SK-N-SH (cell line): ENCODE measurements at regions not wholly inside any gene's neighbourhood (a gene's known extent, or its start where the extent isn't known, plus 50 kb on each side); places are given as distances from the start of the nearest gene placed in this dataset.
A peak's percentile ranks its signal among the peaks of the same experiment; 100 is the strongest.

Source experiments
- CTCF ChIA-PET: fragments of 300-600, 350-600 bp; formaldehyde crosslinking; extraction: SDS; loops from one replicate; lab custom pipeline; 2021; lab: Yijun Ruan, JAX
- POLR2A ChIA-PET: fragments of 350-600 bp; sonication (Branson Sonifier 250); formaldehyde crosslinking; extraction: SDS; loops from one replicate; lab custom pipeline; 2020; ENCODE audit warnings: antibody characterized with exemption, inconsistent platforms; lab: Yijun Ruan, JAX
- DNase-seq: peaks from one replicate; pipeline ENCODE4 v3.0.0; 2012
- H2AFZ ChIP-seq: fragments of 200-600 bp; sonication (generic); 2 replicates; pipeline ENCODE4 v1.8.1; 2016; ENCODE audit warnings: antibody characterized with exemption, mild to moderate bottlenecking, low read depth
- H3F3A ChIP-seq: fragments of 200-600 bp; sonication (generic); replicated peaks from 2 replicates; pipeline ENCODE3; 2016; ENCODE audit warnings: antibody characterized with exemption, mild to moderate bottlenecking; ENCODE audit not compliant: insufficient read depth
- H3K27ac ChIP-seq, 2 experiments: fragments of 200-500 bp in 1 of 2; fragments of 200-600 bp in 1 of 2; sonication (Bioruptor generic) in 1 of 2; sonication (generic), shearing (Covaris generic) in 1 of 2; 2 replicates each; pipeline versions ENCODE4 v1.5.1 to v1.6.1; 2014 to 2016; ENCODE audit warnings: low read depth in 2 of 2, inconsistent platforms in 1 of 2, low read length in 1 of 2, mild to moderate bottlenecking in 1 of 2, mixed read lengths in 1 of 2
- H3K27me3 ChIP-seq: fragments of 200-600 bp; sonication (generic), shearing (Covaris generic); 2 replicates; pipeline ENCODE4 v1.6.1; 2016; ENCODE audit warnings: mixed run types; ENCODE audit not compliant: insufficient read depth
- H3K36me3 ChIP-seq, 2 experiments: fragments of 200-500 bp in 1 of 2; fragments of 200-600 bp in 1 of 2; sonication (Bioruptor generic) in 1 of 2; sonication (generic) in 1 of 2; replicated peaks in 1 of 2; 2 replicates each; pipeline versions ENCODE3 to v1.5.1; 2014 to 2016; ENCODE audit warnings: low read length in 1 of 2, mild to moderate bottlenecking in 1 of 2; ENCODE audit not compliant: insufficient read depth in 2 of 2, control insufficient read depth in 1 of 2
- H3K4me1 ChIP-seq, 2 experiments: fragments of 200-500 bp in 1 of 2; fragments of 200-600 bp in 1 of 2; sonication (Bioruptor generic) in 1 of 2; sonication (generic), shearing (Covaris generic) in 1 of 2; 2 replicates each; pipeline versions ENCODE4 v1.5.1 to v1.6.1; 2014 to 2016; ENCODE audit warnings: low read depth in 1 of 2, low read length in 1 of 2, mixed run types in 1 of 2; ENCODE audit not compliant: insufficient read depth in 2 of 2, control insufficient read depth in 1 of 2
- H3K4me2 ChIP-seq: fragments of 200-600 bp; sonication (generic), shearing (Covaris generic); 2 replicates; pipeline ENCODE4 v1.6.1; 2017; ENCODE audit warnings: mixed run types
- H3K4me3 ChIP-seq, 2 experiments: fragments of 200-500 bp in 1 of 2; fragments of 200-600 bp in 1 of 2; sonication (Bioruptor generic) in 1 of 2; sonication (generic), shearing (Covaris generic) in 1 of 2; 2 replicates each; pipeline versions ENCODE4 v1.5.1 to v1.8.1; 2014 to 2016; ENCODE audit warnings: low read depth in 2 of 2, inconsistent platforms in 1 of 2, low read length in 1 of 2, mild to moderate bottlenecking in 1 of 2, mixed read lengths in 1 of 2, moderate library complexity in 1 of 2
- H3K79me2 ChIP-seq: fragments of 200-600 bp; sonication (generic); 2 replicates; pipeline ENCODE4 v1.8.1; 2017; ENCODE audit warnings: mild to moderate bottlenecking; ENCODE audit not compliant: insufficient read depth
- H3K9ac ChIP-seq: fragments of 200-600 bp; sonication (generic); 2 replicates; pipeline ENCODE4 v1.6.1; 2017; ENCODE audit warnings: mixed run types
- H3K9me2 ChIP-seq: fragments of 200-600 bp; sonication (generic); 2 replicates; pipeline ENCODE4 v1.6.1; 2017; ENCODE audit warnings: mixed run types
- H3K9me3 ChIP-seq: fragments of 200-600 bp; sonication (generic); 2 replicates; pipeline ENCODE4 v1.6.1; 2017; ENCODE audit warnings: mixed run types, mild to moderate bottlenecking, moderate library complexity
- H4K20me1 ChIP-seq: fragments of 200-600 bp; sonication (generic); 2 replicates; pipeline ENCODE4 v1.6.1; 2017; ENCODE audit warnings: mild to moderate bottlenecking, mixed run types; ENCODE audit not compliant: insufficient read depth
- EZH2phosphoT487 ChIP-seq: fragments of 200-600 bp; sonication (generic); IDR thresholded peaks from 2 replicates; pipeline ENCODE4 v1.6.1; 2017; ENCODE audit warnings: low read depth, mixed run types, mild to moderate bottlenecking, antibody characterized with exemption, moderate library complexity, borderline replicate concordance
- FOSL2 ChIP-seq: IDR thresholded peaks from 2 replicates; pipeline ENCODE4 v1.4.0; 2012; ENCODE audit warnings: low read depth, mild to moderate bottlenecking, moderate library complexity, borderline replicate concordance
- GATA2 ChIP-seq: sonication (generic); formaldehyde crosslinking; IDR thresholded peaks from 2 replicates; pipeline ENCODE4 v1.5.0; 2020; ENCODE audit warnings: mild to moderate bottlenecking, missing genetic modification reagents
- MEF2A ChIP-seq: IDR thresholded peaks from 2 replicates; pipeline ENCODE4 v1.4.0; 2012; ENCODE audit warnings: low read depth, borderline replicate concordance
- POLR2AphosphoS5 ChIP-seq: IDR thresholded peaks from 2 replicates; pipeline ENCODE4 v1.6.1; 2012; ENCODE audit warnings: low read depth, low read length
- RAD21 ChIP-seq: IDR thresholded peaks from 2 replicates; pipeline ENCODE4 v1.6.1; 2012; ENCODE audit warnings: mild to moderate bottlenecking, low read length
- RXRA ChIP-seq: IDR thresholded peaks from 2 replicates; pipeline ENCODE4 v1.4.0; 2012; ENCODE audit warnings: low read depth, mild to moderate bottlenecking, borderline replicate concordance
- TCF12 ChIP-seq: IDR thresholded peaks from 2 replicates; pipeline ENCODE4 v1.4.0; 2012
- WGBS: methylation state at CpG from one replicate; pipeline ENCODE4 v1.1.6; 2017; ENCODE audit warnings: low lambda C conversion rate; 5-methylcytosine and 5-hydroxymethylcytosine counted together
- TF ChIP-seq, protein P1 (sequence below): fragments of 150-350 bp; IDR thresholded peaks from 2 replicates; pipeline ENCODE4 v1.6.1; 2017; ENCODE audit warnings: antibody characterized with exemption, low read length, low read depth, borderline replicate concordance
- TF ChIP-seq, protein P2 (sequence below): IDR thresholded peaks from 2 replicates; pipeline ENCODE4 v1.4.0; 2012; ENCODE audit warnings: low read depth, borderline replicate concordance
- TF ChIP-seq, protein P3 (sequence below): IDR thresholded peaks from 2 replicates; pipeline ENCODE4 v1.4.0; 2012; ENCODE audit warnings: low read depth, borderline replicate concordance
- TF ChIP-seq, protein P4 (sequence below): IDR thresholded peaks from 2 replicates; pipeline ENCODE4 v1.6.1; 2012; ENCODE audit warnings: mild to moderate bottlenecking, low read depth, low read length, moderate library complexity

GRCh38 chr1:47507144-47507543, 69.3 kb downstream of the FOXD2 start:
- TF ChIP-seq MEF2A, result no peak
- TF ChIP-seq, protein P1, sequence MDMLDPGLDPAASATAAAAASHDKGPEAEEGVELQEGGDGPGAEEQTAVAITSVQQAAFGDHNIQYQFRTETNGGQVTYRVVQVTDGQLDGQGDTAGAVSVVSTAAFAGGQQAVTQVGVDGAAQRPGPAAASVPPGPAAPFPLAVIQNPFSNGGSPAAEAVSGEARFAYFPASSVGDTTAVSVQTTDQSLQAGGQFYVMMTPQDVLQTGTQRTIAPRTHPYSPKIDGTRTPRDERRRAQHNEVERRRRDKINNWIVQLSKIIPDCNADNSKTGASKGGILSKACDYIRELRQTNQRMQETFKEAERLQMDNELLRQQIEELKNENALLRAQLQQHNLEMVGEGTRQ, result no peak
- TF ChIP-seq, protein P2, sequence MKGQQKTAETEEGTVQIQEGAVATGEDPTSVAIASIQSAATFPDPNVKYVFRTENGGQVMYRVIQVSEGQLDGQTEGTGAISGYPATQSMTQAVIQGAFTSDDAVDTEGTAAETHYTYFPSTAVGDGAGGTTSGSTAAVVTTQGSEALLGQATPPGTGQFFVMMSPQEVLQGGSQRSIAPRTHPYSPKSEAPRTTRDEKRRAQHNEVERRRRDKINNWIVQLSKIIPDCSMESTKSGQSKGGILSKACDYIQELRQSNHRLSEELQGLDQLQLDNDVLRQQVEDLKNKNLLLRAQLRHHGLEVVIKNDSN, result no peak
- TF ChIP-seq POLR2AphosphoS5, result no peak
- no peak for TF ChIP-seq EZH2phosphoT487
- TF ChIP-seq, protein P3, sequence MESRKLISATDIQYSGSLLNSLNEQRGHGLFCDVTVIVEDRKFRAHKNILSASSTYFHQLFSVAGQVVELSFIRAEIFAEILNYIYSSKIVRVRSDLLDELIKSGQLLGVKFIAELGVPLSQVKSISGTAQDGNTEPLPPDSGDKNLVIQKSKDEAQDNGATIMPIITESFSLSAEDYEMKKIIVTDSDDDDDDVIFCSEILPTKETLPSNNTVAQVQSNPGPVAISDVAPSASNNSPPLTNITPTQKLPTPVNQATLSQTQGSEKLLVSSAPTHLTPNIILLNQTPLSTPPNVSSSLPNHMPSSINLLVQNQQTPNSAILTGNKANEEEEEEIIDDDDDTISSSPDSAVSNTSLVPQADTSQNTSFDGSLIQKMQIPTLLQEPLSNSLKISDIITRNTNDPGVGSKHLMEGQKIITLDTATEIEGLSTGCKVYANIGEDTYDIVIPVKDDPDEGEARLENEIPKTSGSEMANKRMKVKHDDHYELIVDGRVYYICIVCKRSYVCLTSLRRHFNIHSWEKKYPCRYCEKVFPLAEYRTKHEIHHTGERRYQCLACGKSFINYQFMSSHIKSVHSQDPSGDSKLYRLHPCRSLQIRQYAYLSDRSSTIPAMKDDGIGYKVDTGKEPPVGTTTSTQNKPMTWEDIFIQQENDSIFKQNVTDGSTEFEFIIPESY, result no peak
- no peak for TF ChIP-seq GATA2 (CRISPR knock-in tag)
- Histone ChIP-seq H4K20me1 (no peaks in the 10 kb centered on the region), H3K9ac (no peak overlapping the region), H3K4me1 (peaks cover 0 to 13% of the 10 kb centered on the region in 2 experiments; a peak in 1 of 4 replicates), H3K27ac (no peak overlapping the region), H2AFZ (no peak overlapping the region), H3K4me2 (no peak overlapping the region), H3K4me3 (no peak overlapping the region), H3K9me3 (no peaks in the 10 kb centered on the region), H3K36me3 (no peaks in the 10 kb centered on the region), H3F3A (no peaks in the 10 kb centered on the region), H3K27me3 (peaks cover 31% of the 10 kb centered on the region), H3K9me2 (no peaks in the 10 kb centered on the region), H3K79me2 (no peaks in the 10 kb centered on the region)
- ChIA-PET POLR2A (no interaction called here), CTCF (interaction anchor here (0.9 to 3.5 kb wide), 6 partner anchors 13 to 328 kb away, joined by 3 to 28 read pairs (median 4); no protein-coding TSS in a partner anchor)
- WGBS, result 55% methylated on average over 3 of the region's 3 CpGs
- no peak for DNase-seq

DNA sequence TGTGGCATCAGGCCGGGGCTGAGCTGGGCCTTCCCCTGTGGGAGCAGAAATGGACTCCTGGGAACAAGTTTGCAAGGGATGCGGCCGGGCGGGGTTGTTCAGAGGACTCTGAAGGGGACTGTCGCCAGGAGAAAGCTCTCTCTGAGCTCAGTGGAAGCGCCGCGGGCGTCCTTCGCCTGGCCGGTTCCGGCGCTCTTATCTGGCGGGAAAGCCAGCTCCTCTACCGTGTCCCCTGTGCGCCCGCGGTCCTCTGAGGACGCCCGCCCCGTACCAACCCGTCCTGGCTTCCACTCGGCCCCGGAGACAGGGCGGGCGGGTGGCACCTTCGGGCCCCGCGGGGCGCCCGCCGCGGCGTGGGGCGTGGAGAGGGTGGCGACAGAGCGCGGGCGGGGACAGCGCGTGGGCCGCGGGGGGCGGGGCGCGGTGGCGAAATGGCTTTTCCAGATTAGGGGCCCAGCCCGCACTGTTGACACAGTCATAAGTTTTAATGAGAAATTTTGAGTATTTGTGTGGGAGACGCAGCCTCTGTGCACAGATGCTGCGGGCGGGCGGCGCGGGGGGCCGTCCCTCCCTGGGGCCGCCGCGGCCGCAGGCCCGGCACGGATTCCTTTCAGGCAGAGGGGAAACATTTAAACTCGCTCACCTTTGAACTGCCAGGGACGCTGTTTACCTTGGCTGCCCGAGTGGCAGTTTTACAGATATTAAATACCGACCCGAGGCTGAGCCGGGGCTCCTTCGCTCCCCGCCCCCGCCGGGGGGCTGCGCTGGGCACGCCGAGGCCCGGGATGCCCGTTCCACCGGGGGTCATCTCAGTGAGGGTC, 70.2 kb downstream of the FOXD2 start:
- 3% methylated on average over 23 of the region's 77 CpGs for WGBS
- Histone ChIP-seq H3K9me3 (no peaks in the 10 kb centered on the region), H3K79me2 (no peaks in the 10 kb centered on the region), H3K9ac (no peak overlapping the region), H4K20me1 (no peaks in the 10 kb centered on the region), H3K4me2 (peak overlapping the region; percentile 76), H3K27ac (no peak overlapping the region), H3K4me3 (peak overlapping the region; percentile 44 to 46), H3K36me3 (no peaks in the 10 kb centered on the region), H3K27me3 (peaks cover 31% of the 10 kb centered on the region), H3K4me1 (peaks cover 0 to 13% of the 10 kb centered on the region in 2 experiments; a peak in 1 of 4 replicates), H3F3A (no peaks in the 10 kb centered on the region), H2AFZ (0 out of 2 replicates have a peak overlapping the region, but pooled peaks have one; percentile 41), H3K9me2 (no peaks in the 10 kb centered on the region)
- peak; percentile 80 for DNase-seq
- CTCF ChIA-PET, result interaction anchor here (0.6 to 3.5 kb wide), 7 partner anchors 12 to 330 kb away, joined by 3 to 28 read pairs (median 3); no protein-coding TSS in a partner anchor
- POLR2A ChIA-PET, result no interaction called here
- TF ChIP-seq, protein P4, sequence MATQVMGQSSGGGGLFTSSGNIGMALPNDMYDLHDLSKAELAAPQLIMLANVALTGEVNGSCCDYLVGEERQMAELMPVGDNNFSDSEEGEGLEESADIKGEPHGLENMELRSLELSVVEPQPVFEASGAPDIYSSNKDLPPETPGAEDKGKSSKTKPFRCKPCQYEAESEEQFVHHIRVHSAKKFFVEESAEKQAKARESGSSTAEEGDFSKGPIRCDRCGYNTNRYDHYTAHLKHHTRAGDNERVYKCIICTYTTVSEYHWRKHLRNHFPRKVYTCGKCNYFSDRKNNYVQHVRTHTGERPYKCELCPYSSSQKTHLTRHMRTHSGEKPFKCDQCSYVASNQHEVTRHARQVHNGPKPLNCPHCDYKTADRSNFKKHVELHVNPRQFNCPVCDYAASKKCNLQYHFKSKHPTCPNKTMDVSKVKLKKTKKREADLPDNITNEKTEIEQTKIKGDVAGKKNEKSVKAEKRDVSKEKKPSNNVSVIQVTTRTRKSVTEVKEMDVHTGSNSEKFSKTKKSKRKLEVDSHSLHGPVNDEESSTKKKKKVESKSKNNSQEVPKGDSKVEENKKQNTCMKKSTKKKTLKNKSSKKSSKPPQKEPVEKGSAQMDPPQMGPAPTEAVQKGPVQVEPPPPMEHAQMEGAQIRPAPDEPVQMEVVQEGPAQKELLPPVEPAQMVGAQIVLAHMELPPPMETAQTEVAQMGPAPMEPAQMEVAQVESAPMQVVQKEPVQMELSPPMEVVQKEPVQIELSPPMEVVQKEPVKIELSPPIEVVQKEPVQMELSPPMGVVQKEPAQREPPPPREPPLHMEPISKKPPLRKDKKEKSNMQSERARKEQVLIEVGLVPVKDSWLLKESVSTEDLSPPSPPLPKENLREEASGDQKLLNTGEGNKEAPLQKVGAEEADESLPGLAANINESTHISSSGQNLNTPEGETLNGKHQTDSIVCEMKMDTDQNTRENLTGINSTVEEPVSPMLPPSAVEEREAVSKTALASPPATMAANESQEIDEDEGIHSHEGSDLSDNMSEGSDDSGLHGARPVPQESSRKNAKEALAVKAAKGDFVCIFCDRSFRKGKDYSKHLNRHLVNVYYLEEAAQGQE, result no peak
- TF ChIP-seq, protein P2, result no peak
- TF ChIP-seq FOSL2, result no peak
- TF ChIP-seq RAD21, result no peak
- TF ChIP-seq GATA2 (CRISPR knock-in tag), result no peak
- TF ChIP-seq, protein P3, result no peak
- TF ChIP-seq RXRA, result no peak
- no peak for TF ChIP-seq TCF12
